AML-193 (cell line): ENCODE measurements at regions not wholly inside any gene's neighbourhood (a gene's known extent, or its start where the extent isn't known, plus 50 kb on each side); places are given as distances from the start of the nearest gene placed in this dataset.
"Not testable (repeated sequence)": the region's sequence is repeated elsewhere in the genome, so short reads cannot be mapped to it uniquely, and the experiment has no call there.

Experiments
- DNase-seq, 2 experiments: peaks; one replicate each; lab custom pipeline; 2025; lab: John Stamatoyannopoulos, UW

DNA sequence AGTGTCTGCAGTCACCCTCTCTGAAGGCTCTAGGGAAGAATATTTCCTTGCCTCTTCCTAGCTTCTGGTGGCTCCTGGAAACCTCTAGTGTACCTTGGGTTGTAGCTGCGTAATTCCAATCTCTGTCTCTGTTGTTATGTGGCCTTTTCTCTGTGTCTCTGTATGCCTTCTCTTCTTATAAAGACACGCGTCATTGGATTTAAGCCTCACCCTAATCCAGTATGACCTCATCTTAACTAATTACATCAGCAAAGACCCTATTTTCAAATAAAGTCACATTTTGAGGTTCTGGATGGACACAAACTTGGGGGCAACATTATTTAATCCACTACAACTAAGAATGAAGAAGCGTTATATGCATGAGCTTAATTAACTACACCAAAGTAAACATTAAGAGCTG is 111.4 kb upstream of the ZNF184 start:
- DNase-seq: no peak

DNA sequence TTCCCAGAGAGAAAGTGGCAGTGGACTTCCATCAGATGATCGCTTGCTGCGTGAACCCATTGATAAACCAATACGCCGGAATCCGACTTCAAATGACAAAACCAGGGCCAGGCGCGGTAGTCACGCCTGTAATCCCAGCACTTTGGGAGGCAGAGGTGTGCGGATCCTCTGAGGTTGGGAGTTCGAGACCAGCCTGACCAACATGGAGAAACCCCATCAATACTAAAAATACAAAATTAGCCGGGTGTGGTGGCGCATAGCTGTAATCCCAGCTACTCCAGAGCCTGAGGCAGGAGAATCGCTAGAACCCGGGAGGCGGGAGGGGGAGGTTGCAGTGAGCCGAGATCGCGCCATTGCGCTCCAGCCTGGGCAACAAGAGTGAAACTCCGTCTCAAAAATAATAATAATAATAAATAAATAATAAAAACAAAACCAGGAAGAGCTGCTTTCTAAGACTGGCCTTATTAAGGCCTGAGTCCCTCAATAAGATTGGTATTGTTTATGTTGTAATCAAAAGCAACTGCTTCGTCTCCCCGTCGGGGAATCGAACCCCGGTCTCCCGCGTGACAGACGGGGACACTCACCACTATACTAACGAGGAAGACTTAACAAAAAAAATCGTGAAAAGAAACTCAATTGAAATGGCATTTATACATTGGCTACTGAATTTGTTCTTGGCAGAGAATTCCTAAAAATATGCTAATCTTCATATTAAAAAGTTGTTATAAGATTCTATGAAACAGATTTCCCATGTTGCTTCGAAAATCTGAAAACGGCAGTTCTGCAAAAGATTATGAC is 110.2 kb upstream of the ZNF184 start:
- DNase-seq: no peak

DNA sequence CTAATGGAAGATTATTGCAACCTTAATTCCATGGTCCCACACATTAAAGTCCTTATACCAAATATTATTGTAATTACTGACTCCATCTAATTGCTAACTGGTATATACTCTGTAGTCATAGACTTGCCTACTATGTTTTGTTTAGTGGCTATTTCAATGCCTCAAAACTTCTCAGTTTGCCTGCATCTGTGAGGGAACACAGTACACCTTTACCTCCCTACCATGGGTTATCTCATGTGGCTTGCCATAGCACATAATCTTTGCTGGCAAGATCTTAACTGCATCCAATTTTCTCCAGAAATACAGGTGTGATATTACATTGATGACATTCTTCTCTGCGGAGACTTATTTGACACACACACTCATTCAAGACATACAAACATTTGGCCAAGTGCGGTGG is 107.1 kb upstream of the ZNF184 start:
- DNase-seq: no peak

DNA sequence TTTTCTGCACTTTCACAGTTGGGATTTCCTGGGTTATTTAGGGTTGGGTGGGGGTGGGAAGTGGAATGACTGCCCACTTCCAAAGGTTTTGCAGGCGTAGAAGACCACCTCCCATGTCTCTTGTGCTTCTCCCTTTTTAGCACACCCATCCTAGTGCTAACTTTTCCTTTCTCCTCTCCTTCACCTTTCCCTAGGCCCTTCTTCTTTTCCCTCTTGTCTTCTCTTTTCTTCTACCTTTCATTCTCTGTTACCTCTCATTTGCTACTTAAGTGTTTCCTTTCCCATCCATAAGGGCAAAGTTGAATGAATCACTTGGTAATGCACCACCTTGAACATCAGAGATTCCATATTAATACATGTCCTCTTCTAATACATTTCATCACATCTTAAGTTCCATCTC is 105.0 kb upstream of the ZNF184 start:
- DNase-seq: no peak

DNA sequence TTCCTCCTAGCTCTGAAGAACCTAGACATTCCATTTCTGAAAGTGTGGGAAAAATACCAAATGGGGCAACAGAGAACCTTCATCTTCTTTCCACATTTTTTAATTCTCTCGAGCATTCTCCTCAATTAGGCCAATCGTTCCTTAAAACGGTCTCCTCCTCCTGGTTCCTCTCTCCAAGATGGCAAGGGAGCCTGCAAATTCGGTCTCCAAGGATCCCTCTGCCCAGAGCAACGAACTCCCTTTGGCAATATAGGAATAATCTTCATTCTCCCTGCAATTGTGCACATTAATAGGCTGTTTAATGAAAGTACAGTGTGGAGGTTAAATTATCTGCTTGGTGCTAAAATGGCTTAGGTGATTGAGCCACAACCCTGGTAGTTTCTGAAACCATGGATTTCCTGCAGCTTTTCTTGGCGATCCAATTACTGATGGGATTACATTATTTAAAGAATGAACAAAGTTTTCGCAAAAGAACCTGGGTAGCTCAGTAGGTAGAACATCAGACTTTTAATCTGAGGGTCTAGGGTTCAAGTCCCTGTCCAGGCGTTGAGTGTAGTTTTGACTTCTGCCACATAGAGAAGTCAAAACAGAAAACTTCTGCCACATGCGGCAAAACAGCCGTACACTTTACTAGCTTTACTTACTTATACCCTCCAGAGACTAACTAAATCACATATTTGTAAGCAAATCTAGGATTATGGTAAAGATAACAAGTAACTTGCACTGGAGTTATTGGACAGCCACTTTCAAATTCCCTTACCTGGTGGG is 102.9 kb upstream of the ZNF184 start:
- no peak for DNase-seq

DNA sequence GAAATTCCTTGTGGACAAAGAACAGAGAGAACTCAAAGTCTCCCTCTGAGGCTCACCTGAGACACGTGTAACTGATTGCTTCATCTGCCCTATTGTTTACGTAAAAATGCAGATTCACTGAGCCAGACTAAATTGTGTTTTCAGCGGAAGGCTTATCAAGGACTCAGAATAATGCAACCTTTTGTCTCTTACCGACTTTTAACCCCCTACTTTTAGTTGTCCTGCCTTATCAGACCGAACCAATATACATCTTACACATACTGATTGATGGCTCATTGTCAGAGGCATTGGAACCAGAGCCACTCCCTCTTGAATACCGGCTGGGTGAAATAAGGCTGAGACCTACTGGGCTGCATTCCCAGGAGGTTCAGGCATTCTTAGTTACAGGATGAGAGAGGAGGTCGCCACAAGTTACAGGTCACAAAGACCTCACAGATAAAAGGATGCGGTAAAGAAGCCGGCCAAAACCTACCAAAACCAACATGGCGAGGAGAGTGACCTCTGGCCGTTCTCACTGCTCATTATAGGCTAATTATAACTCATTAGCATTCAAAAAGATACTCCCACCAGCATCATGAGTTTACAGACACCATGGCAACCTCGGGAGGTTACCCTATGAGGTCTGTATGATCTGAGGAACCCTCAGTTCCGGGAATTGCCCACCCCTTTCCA is 95.5 kb upstream of the ZNF184 start:
- DNase-seq: no peak

DNA sequence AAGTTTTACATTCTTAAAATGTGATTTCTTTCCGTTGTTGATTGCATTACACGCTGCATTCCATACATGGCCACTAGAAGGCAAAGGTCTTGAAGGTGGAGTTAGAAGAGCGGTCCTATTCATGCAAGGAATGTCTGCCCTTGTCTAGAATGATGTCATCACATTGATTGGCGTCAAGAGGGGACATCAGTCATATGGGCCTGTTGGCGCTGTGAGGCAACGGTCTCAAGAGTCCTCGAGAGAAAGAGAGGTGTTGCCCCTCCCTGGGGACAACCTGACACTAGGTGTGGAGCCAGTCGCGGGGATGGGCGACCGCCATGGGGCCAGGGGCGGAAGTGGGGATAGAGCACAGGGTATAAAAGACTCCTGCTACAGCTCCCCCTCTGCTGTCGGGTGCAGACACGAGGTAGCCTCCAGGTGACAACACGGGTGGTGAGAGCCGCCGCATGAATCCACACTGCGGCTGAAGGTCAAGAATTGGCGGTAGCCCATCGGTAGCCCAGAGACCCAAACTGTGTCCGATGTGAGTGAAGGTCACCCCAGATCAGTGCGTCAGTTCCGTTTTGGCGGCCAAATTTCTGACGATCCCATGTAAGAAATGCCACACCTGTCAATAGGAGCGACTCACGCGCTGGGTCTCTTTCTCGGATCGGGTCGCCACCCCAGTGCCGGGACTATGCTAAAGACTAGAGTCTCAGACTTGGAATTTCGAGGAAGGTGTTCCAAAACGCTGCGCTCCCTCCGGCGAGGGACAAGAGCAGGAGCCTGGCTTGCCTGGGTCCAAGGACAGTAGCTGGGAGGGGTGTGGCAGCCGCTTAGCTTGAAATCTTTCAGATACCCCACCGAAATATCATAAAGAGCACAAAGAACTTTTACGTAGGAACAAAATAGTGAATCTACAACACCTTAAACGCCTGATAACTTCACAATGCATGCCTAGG is 93.2 kb upstream of the ZNF184 start:
- DNase-seq: no peak

DNA sequence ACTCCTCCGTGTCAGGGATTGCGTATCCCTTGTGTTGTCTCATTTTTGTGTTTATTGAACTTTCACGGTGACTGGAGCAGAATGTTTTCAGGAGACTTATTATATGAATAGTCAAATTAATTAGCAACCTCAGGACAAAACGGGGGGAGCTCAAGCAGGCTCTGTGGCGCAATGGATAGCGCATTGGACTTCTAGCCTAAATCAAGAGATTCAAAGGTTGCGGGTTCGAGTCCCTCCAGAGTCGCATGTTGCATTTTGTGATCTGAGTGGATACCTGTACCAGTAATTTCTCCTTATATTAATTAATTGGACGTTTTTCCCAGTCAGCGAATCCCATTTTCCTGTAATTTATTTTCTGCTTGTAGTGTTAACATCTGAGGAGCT is 89.1 kb upstream of the ZNF184 start:
- DNase-seq: no peak

DNA sequence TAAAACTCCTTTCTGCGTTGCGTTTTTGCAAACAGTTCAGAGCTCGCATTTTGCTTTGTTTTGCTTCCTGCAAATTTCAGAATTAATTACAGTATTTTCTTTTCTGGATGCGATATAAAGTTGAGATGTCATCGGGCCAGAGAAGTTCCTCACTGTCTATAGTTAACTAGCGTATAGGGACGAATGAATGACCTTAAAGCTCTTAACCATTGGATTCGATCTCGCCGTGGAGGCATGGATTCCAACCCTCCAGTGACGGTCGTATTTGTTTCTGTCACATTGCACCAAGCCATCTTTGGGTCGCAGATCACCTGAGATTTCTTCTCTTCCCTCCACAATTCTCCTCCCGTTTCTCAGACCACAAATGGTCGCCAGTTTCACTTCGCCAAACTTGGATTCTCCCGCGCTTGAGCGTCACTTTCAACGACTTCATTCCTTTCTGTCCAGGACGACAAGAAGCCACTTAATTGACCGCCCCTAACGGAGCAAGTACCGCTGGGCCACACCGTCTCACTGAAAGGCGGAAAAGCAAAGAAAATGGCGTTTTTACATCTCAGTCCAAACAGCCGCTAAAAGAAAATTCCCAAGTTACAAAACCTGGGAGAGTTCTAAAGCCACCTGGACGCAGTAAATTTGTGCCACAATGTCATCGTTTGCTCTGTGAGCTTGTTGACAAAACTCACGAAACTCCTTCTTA is 85.3 kb upstream of the ZNF184 start:
- DNase-seq: no peak

DNA sequence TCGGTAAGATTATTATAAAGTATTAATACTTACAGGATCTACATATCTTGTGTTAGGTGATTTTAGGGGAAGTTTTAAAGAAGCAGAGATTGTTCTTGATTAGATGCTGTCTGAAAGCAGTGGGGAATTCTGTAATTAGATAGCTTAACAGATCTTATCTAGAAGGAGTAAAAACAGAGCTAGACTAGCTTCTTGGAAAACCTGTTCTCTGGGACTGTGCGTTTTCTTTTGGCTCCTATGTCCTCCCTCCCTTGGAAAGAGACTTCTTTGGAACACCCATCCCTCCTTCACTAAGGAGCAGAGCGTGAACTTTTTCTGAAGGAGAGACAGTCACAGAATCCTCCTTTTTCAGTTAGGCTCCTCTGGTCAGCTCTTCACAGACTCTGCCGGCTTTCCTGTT is 83.5 kb upstream of the ZNF184 start:
- DNase-seq: no peak

DNA sequence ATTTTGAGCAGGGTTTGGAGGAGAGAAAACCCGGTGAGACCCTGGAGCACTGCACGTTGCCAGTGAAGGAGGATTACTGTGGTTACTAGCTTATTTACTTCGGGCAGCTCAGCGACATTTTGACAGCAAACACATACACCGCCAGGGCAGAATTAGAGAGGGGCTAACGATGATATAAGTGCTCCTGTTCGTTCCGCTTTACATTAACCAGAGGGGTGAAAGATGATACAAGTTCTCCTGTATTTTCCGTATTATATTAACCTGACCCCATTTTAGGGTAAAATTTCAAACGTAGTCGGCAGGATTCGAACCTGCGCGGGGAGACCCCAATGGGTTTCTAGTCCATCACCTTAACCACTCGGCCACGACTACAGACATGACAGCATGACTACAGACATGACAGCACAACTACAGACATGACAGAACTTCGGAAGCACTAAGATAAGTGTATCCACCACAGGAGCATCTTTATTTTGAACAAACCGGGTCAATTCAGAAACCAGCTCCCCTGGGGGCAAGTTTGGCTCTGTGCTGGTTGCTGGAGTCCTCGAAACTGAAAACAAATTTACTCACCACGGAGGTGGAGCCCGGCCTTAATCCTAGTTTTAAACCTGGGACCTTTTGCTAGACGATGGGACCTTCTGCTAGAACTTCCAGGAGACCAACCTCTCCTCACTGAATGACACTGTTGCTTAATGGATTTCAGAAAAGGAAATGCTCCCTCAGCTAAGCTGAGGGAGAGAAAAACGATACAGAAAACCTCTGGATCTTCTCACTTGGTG is 80.4 kb upstream of the ZNF184 start:
- no peak for DNase-seq

DNA sequence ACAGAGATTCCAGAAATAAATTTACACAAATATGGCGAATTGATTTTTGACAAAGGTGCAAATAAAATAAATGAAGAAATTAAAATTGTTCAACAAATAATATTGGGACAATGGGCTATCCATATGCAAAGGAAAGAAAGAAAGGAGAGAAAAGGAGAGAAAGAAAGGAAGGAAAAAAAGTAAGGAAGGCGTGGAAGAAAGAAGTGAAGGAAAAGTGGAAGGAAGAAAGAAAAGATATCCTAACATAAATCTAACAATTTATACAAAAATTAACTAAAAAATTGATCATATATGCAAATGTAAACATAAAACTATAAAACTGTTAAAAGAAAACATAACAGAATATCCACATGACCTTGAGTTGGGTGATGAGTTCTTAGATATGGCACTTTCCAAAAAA is 78.7 kb upstream of the ZNF184 start:
- DNase-seq: no peak

DNA sequence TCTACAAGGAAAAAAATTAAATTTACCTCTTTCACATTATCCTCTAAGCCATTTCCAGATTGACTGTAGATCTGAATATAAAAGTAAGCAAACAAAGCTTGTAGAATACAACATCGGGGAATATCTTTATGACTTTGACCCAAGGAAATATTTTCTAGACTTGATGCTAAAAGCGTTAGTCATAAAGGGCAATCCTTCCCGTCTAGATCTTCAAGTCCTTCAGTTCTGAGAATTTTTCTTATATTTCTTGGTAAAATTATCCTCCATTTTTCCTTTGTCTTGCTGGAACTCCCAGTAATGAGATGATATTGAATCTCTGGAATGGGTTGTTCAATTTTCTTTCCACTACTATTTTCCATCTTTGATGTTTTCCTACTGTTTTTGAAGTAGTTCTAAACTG is 77.8 kb upstream of the ZNF184 start:
- DNase-seq: no peak

DNA sequence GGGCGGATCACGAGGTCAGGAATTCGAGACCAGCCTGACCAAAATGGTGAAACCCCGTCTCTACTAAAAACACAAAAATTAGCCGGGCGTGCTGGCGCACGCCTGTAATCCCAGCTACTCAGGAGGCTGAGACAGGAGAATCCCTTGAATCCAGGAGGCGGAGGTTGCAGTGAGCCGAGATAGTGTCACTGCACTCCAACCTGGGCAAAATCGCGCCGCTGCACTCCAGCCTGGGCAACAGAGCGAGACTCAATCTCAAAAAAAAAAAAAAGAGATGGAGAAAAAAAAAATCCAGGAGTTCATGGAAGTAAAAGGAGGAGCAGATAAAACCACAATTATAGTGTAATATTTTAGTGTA is 76.3 kb upstream of the ZNF184 start:
- not testable (repeated sequence) for DNase-seq

DNA sequence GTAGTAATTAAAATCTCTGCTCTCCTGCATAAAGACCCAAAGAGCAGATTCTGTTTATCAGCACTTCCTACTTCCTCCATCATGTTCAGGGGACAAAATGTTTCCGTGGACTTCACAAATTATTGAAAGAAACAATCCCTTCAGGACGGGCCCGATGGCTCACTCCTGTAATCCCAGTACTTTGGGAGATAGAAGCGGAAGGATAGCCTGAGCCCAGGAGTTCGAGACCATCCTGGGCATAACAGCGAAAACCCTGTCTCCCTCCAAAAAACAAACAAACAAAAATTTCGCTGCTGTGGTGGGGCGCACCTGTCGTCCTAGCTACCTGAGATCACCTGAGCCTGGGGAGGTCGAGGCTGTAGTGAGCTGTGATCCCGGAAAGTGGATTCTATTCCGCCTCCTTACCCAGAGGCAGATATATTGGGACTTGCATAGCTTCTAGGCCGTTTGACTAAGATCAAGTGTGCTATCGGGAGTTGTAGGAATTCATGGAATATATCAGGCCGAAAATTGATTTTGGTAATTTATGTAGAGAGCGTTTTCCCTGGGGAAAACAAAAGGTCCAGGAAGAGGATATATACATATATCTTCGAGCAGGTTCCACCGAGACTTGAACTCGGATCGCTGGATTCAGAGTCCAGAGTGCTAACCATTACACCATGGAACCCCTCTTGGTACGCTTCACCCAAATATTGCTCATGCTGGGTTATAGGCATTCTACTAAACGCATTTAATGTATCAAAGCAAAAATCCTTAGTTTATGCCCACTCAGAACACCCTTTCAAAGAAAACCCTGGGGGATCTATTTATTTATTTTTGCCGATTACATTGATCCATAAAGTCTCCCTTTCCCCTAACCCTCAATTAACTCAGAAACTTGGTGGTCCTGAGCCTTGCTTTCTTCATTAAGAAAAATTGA is 74.5 kb upstream of the ZNF184 start:
- no peak for DNase-seq

DNA sequence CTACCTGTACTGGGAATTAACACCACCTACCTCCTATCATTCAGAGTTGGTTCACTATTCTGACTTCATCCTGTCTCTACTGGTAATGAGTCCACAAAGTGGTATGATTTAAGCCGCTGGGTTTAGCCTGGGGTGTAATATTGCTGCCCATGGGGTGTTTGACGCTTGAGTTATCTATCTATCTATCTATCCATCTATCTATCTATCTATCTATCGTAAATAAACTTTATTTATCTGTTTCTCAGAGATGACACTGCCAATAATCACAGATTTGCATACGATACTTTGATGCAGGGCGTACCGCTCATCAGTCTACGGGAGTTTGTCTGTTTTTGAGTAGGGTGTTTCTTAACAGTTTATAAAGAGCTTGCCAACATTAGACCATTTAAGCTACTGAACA is 73.6 kb upstream of the ZNF184 start:
- DNase-seq: no peak

DNA sequence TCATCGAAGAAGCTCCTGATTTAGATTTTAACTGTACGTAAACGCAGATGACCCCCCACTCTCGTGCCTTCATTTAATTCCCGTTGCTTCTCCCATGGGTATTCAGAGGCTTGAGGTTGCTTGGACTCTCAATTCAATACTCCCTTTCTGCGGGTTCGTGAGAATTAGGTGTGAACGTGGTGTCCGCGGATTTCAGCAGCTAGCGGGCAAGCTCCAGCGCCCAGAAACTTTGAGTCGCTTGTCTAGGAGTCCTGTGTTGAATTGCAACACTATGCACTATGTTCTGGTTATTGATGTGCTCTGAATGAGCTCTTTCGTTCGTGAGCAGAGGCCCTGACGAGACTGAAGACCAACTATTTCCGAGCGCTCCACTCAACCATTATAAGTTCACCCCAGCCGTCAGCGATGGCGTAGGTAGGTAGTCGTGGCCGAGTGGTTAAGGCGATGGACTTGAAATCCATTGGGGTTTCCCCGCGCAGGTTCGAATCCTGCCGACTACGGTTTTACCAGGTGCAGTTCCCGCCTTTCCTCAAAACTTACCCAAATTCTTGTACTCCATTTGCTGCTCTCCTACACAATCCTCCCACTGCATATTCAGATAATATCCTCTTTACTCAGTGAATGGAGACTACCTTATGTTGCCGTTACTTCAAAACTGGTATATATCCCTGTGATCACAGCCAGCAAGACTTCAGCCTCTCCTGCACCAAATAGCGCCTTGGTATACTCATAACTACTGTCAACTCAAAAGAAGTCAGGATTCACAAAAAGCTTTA is 72.6 kb upstream of the ZNF184 start:
- DNase-seq: no peak

DNA sequence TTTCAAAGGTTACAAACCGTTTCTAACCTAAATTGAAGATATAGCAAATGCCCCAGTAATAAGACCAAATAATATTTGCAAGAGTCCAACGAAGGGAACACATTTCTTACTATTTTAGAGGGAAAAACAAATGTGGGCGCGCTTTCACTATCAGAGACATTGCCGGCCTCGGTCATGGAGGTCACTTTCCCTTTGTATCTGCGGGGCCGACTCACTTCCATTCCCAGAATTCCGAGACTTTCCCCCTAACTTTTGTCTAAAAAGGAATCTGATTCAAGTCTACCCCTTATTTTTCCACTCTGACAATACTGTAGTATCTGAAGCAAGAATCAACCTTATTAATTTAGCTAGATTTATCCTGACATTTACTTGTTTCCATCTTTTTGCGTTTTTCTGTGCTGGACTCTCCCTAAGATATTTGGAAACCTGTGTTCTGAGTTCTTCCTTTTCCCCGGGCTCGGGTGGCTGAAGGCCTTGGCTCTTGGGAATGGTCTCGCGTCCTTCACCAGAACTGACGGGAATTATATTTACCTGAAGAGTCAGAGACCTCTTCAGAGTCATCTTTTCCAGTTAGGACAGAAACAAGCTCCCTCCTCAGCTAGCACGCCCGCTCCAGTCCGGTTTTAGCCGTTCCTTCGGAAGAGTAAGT is 71.8 kb upstream of the ZNF184 start:
- DNase-seq: no peak
